HepG2 (cell line): ENCODE measurements at regions not wholly inside any gene's neighbourhood (a gene's known extent, or its start where the extent isn't known, plus 50 kb on each side); places are given as distances from the start of the nearest gene placed in this dataset.

Experiments
- ATAC-seq: fragments of 200-7000 bp; cut with Tn5 transposase; 3 replicates; pipeline ENCODE4 v1.9.1; 2020; ENCODE audit warnings: mild to moderate bottlenecking, moderate library complexity
- BruUV-seq: library from RNA; stranded (reverse); fragments of 400-500 nt; replicated peaks from 2 replicates; lab custom pipeline; 2021; lab: Mats Ljungman, UMichigan
- CTCF ChIA-PET: fragments of 300-600 bp; formaldehyde crosslinking; extraction: SDS; loops from one replicate; lab custom pipeline; 2021; ENCODE audit warnings: low total read pairs, inconsistent platforms, low intra/inter-chr PET ratio; lab: Yijun Ruan, JAX
- POLR2A ChIA-PET: fragments of 350-600 bp; sonication (Branson Sonifier 250); formaldehyde crosslinking; loops from one replicate; lab custom pipeline; 2020; ENCODE audit warnings: antibody characterized with exemption, inconsistent platforms; lab: Yijun Ruan, JAX
- DNase-seq: peaks from one replicate; pipeline ENCODE4 v3.0.0-alpha.2; 2015; ENCODE audit warnings: low spot score
- FAIRE-seq: peaks from 3 replicates; lab custom pipeline; 2011; peaks lifted over from hg19 to GRCh38; lab: Jason Lieb, UNC
- H2AFZ ChIP-seq: one replicate; pipeline ENCODE4 v1.6.1; 2011; ENCODE audit warnings: low read length, inconsistent platforms
- H3K27ac ChIP-seq: fragments of 300-600 bp; 3 replicates; pipeline ENCODE4 v1.8.0; 2011; ENCODE audit warnings: mixed run types, mild to moderate bottlenecking, mixed read lengths, low read length, inconsistent platforms; ENCODE audit not compliant: insufficient read depth; ENCODE audit errors: extremely low read length
- H3K27me3 ChIP-seq, 2 experiments: fragments of 200-600 bp in 1 of 2; 2 replicates in 1 of 2; 3 replicates in 1 of 2; pipeline versions ENCODE4 v1.6.0 to v1.8.0; 2011; ENCODE audit warnings: low read length in 2 of 2, mild to moderate bottlenecking in 2 of 2, moderate library complexity in 2 of 2, inconsistent platforms in 1 of 2; ENCODE audit not compliant: insufficient read depth in 2 of 2, control insufficient read depth in 1 of 2
- H3K36me3 ChIP-seq, 2 experiments: fragments of 200-600 bp in 1 of 2; replicated peaks in 1 of 2; 2 replicates in 1 of 2; 3 replicates in 1 of 2; pipeline versions ENCODE4 v1.5.1 to v1.8.0; 2011; ENCODE audit warnings: low read length in 2 of 2, inconsistent platforms in 1 of 2; ENCODE audit not compliant: insufficient read depth in 2 of 2, control insufficient read depth in 1 of 2
- H3K4me1 ChIP-seq: 2 replicates; pipeline ENCODE4 v1.5.1; 2012; ENCODE audit warnings: low read length, inconsistent platforms; ENCODE audit not compliant: insufficient read depth
- H3K4me2 ChIP-seq: 2 replicates; pipeline ENCODE4 v1.6.0; 2011; ENCODE audit warnings: low read depth, low read length, inconsistent platforms
- H3K4me3 ChIP-seq, 3 experiments: fragments of 200-600 bp in 1 of 3; sonication (generic), shearing (Covaris generic) in 1 of 3; replicated peaks in 1 of 3; 2 replicates each; pipeline ENCODE4 v1.5.1; 2011 to 2016; ENCODE audit warnings: low read length in 3 of 3, inconsistent platforms in 2 of 3, low read depth in 2 of 3, mild to moderate bottlenecking in 2 of 3, control low read depth in 1 of 3, mixed read lengths in 1 of 3; ENCODE audit not compliant: insufficient read depth in 1 of 3
- H3K79me2 ChIP-seq: one replicate; pipeline ENCODE4 v1.6.1; 2011; ENCODE audit warnings: low read length, inconsistent platforms; ENCODE audit not compliant: insufficient read depth
- H3K9ac ChIP-seq: 2 replicates; pipeline ENCODE4 v1.6.0; 2011; ENCODE audit warnings: mild to moderate bottlenecking, low read depth, low read length, inconsistent platforms; ENCODE audit not compliant: insufficient read depth
- H3K9me3 ChIP-seq: 2 replicates; pipeline ENCODE4 v1.5.1; 2012; ENCODE audit warnings: mild to moderate bottlenecking, low read length
- H4K20me1 ChIP-seq: 2 replicates; pipeline ENCODE4 v1.6.0; 2011; ENCODE audit warnings: inconsistent platforms, mild to moderate bottlenecking, low read length, moderate library complexity; ENCODE audit not compliant: insufficient read depth
- AHR ChIP-seq: IDR thresholded peaks from 2 replicates; pipeline ENCODE4 v1.6.1; 2018; ENCODE audit warnings: missing genetic modification reagents, missing compliant biosample characterization
- ASH2L ChIP-seq: fragments of 300-600, 200-600 bp; sonication (generic); IDR thresholded peaks from 2 replicates; pipeline ENCODE4 v1.7.0; 2017; ENCODE audit warnings: low read depth, mild to moderate bottlenecking, moderate library complexity, mixed read lengths, low read length; ENCODE audit not compliant: insufficient read length
- CBFB ChIP-seq: sonication (generic); formaldehyde crosslinking; IDR thresholded peaks from 2 replicates; pipeline ENCODE4 v1.4.0; 2020; ENCODE audit warnings: missing genetic modification reagents
- CEBPG ChIP-seq: IDR thresholded peaks from 2 replicates; pipeline ENCODE4 v1.6.1; 2016
- ETS1 ChIP-seq: sonication (generic); formaldehyde crosslinking; IDR thresholded peaks from 2 replicates; pipeline ENCODE4 v1.4.0; 2020; ENCODE audit warnings: missing genetic modification reagents
- HMGA1 ChIP-seq: sonication (generic); formaldehyde crosslinking; conservative IDR thresholded peaks from 2 replicates; pipeline ENCODE4 v1.4.0; 2020; ENCODE audit warnings: missing genetic modification reagents
- ISL2 ChIP-seq: sonication (generic); formaldehyde crosslinking; IDR thresholded peaks from 2 replicates; pipeline ENCODE4 v1.5.0; 2020; ENCODE audit warnings: missing genetic modification reagents
- NFE2L1 ChIP-seq: sonication (generic); formaldehyde crosslinking; IDR thresholded peaks from 2 replicates; pipeline ENCODE4 v1.4.0; 2020; ENCODE audit warnings: missing genetic modification reagents, mild to moderate bottlenecking, borderline replicate concordance
- NONO ChIP-seq, 2 experiments: fragments of 450-650 bp in 1 of 2; sonication (generic) in 1 of 2; formaldehyde crosslinking in 1 of 2; IDR thresholded peaks in 1 of 2; conservative IDR thresholded peaks in 1 of 2; 2 replicates each; pipeline versions ENCODE4 v1.6.1 to v1.8.0; 2017 to 2022; ENCODE audit warnings: mild to moderate bottlenecking in 1 of 2, missing genetic modification reagents in 1 of 2, moderate library complexity in 1 of 2
- PTBP1 ChIP-seq: fragments of 200-400 bp; formaldehyde crosslinking; IDR thresholded peaks from 2 replicates; pipeline ENCODE4 v1.6.1; 2018; ENCODE audit warnings: low read length, low read depth; ENCODE audit not compliant: poor library complexity, severe bottlenecking
- RFX5 ChIP-seq: IDR thresholded peaks from 2 replicates; pipeline ENCODE4 v1.6.1; 2011; ENCODE audit warnings: low read depth, low read length, improper control_type of control experiment
- SP2 ChIP-seq: sonication (generic); formaldehyde crosslinking; IDR thresholded peaks from 2 replicates; pipeline ENCODE4 v1.5.1; 2020; ENCODE audit warnings: mild to moderate bottlenecking, missing genetic modification reagents
- THAP11 ChIP-seq: IDR thresholded peaks from 2 replicates; pipeline ENCODE4 v1.6.1; 2016; ENCODE audit warnings: missing biosample characterization, missing genetic modification reagents
- ZBTB14 ChIP-seq: sonication (generic); formaldehyde crosslinking; IDR thresholded peaks from 2 replicates; pipeline ENCODE4 v1.4.0; 2020; ENCODE audit warnings: missing genetic modification reagents
- ZFP90 ChIP-seq: sonication (generic); formaldehyde crosslinking; IDR thresholded peaks from 2 replicates; pipeline ENCODE4 v1.8.0; 2022; ENCODE audit warnings: missing genetic modification reagents, mild to moderate bottlenecking, inconsistent platforms, borderline replicate concordance
- ZMAT3 ChIP-seq: sonication (generic); formaldehyde crosslinking; conservative IDR thresholded peaks from 2 replicates; pipeline ENCODE4 v1.7.0; 2021; ENCODE audit warnings: missing genetic modification reagents
- ZNF33A ChIP-seq: sonication (generic); formaldehyde crosslinking; IDR thresholded peaks from 2 replicates; pipeline ENCODE4 v1.5.1; 2020; ENCODE audit warnings: missing genetic modification reagents, mild to moderate bottlenecking, moderate library complexity, borderline replicate concordance
- ZNF446 ChIP-seq: sonication (generic); formaldehyde crosslinking; IDR thresholded peaks from 2 replicates; pipeline ENCODE4 v1.5.0; 2020; ENCODE audit warnings: mild to moderate bottlenecking, missing genetic modification reagents
- ZNF672 ChIP-seq: sonication (generic); formaldehyde crosslinking; IDR thresholded peaks from 2 replicates; pipeline ENCODE4 v1.8.1; 2022; ENCODE audit warnings: missing genetic modification reagents
- WGBS: methylation state at CpG from one replicate; pipeline ENCODE4 v1.1.6; 2017; ENCODE audit warnings: low lambda C conversion rate; 5-methylcytosine and 5-hydroxymethylcytosine counted together
- in situ Hi-C: cut with HindIII; loops from 2 replicates; pipeline ENCODE4 v1.10.0; 2017; ENCODE audit warnings: low pct_unique_long_range_greater_than_20kb; ENCODE audit not compliant: extremely low pct_ligation_motif_present
- intact Hi-C: fragments of 100-400 bp; cut with micrococcal nuclease; formaldehyde crosslinking; loops from one replicate; pipeline ENCODE4 v1.10.0; 2022; ENCODE audit not compliant: unreplicated experiment
- TF ChIP-seq, protein P1 (sequence below): sonication (generic); formaldehyde crosslinking; IDR thresholded peaks from 2 replicates; pipeline ENCODE4 v1.5.0; 2020; ENCODE audit warnings: missing genetic modification reagents

- no peak for FAIRE-seq
Observed at GRCh38 chr1:222413991-222414549, 133.8 kb downstream of the HHIPL2 start.

GRCh38 chr1:222413436-222413835 is 134.5 kb downstream of the HHIPL2 start:
- Histone ChIP-seq H3K9ac (no peak overlapping the region), H3K4me2 (no peak overlapping the region), H3K4me3 (no peak overlapping the region), H4K20me1 (no peaks in the 10 kb centered on the region), H3K27me3 (no peaks in the 10 kb centered on the region), H3K36me3 (no peaks in the 10 kb centered on the region), H3K79me2 (no peaks in the 10 kb centered on the region), H3K9me3 (no peaks in the 10 kb centered on the region), H2AFZ (no peak overlapping the region), H3K27ac (no peak overlapping the region), H3K4me1 (no peaks in the 10 kb centered on the region)
- FAIRE-seq (no peak), ATAC-seq (no peak), DNase-seq (no peak)
- ChIA-PET CTCF (no interaction called here), POLR2A (no interaction called here)
- in situ Hi-C loops (no loop called here), intact Hi-C loops (no loop called here)
- WGBS: 0% methylated on average over 1 of the region's 1 CpG
- BruUV-seq: no TSS peak
- TF ChIP-seq HMGA1 (CRISPR knock-in tag) (no peak), PTBP1 (no peak), ZFP90 (CRISPR knock-in tag) (no peak), NFE2L1 (no peak), ISL2 (CRISPR knock-in tag) (no peak), CEBPG (CRISPR knock-in tag) (no peak), ZBTB14 (CRISPR knock-in tag) (no peak), AHR (CRISPR knock-in tag) (no peak)
- TF ChIP-seq, protein P1, sequence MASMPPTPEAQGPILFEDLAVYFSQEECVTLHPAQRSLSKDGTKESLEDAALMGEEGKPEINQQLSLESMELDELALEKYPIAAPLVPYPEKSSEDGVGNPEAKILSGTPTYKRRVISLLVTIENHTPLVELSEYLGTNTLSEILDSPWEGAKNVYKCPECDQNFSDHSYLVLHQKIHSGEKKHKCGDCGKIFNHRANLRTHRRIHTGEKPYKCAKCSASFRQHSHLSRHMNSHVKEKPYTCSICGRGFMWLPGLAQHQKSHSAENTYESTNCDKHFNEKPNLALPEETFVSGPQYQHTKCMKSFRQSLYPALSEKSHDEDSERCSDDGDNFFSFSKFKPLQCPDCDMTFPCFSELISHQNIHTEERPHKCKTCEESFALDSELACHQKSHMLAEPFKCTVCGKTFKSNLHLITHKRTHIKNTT: no peak

More at GRCh38 chr1:222413991-222414549, 133.8 kb downstream of the HHIPL2 start:
- Histone ChIP-seq H3K9ac (no peak overlapping the region), H3K27me3 (no peaks in the 10 kb centered on the region), H3K4me1 (no peaks in the 10 kb centered on the region), H3K36me3 (no peaks in the 10 kb centered on the region), H2AFZ (no peak overlapping the region), H3K4me2 (no peak overlapping the region), H3K9me3 (no peaks in the 10 kb centered on the region), H3K27ac (no peak overlapping the region), H3K4me3 (no peak overlapping the region), H3K79me2 (no peaks in the 10 kb centered on the region), H4K20me1 (no peaks in the 10 kb centered on the region)
- ChIA-PET POLR2A (no interaction called here), CTCF (no interaction called here)
- in situ Hi-C loops (no loop called here), intact Hi-C loops (no loop called here)
- BruUV-seq: no TSS peak
- no peak for TF ChIP-seq ZNF446
- TF ChIP-seq ZMAT3 (CRISPR knock-in tag): no peak
- no peak for TF ChIP-seq ASH2L
- TF ChIP-seq RFX5: no peak
- no peak for TF ChIP-seq ZNF33A (CRISPR knock-in tag)
- TF ChIP-seq ETS1 (CRISPR knock-in tag): no peak
- TF ChIP-seq THAP11 (CRISPR knock-in tag): no peak
- no peak for TF ChIP-seq SP2 (CRISPR knock-in tag)
- TF ChIP-seq CBFB (CRISPR knock-in tag): no peak
- TF ChIP-seq ZNF672 (CRISPR knock-in tag): no peak
- TF ChIP-seq NONO (IDR thresholded peaks at IDR 0.05): no peak
- TF ChIP-seq NONO (CRISPR knock-in tag; conservative IDR thresholded peaks at IDR 0.05): no peak
- 0% methylated on average over 2 of the region's 2 CpGs for WGBS
- DNase-seq: no peak
- no peak for ATAC-seq
